ENCODE measurements at regions not wholly inside any gene's neighbourhood (a gene's known extent, or its start where the extent isn't known, plus 50 kb on each side); places are given as distances from the start of the nearest gene placed in this dataset. TPM values are rescaled to one million over a fixed set of nuclear protein-coding genes. Genes with fewer than 3 reads are reported as not detected.

- WGBS: 67% methylated on average over 1 of the region's 1 CpG
- no peaks in the 10 kb centered on the region for H3K4me1 ChIP-seq (replicated peaks)
- H3K27me3 ChIP-seq (replicated peaks; ENCODE audit: insufficient read depth): no peaks in the 10 kb centered on the region
- no peak for DNase-seq (ENCODE audit: low spot score)
- no peak overlapping the region for H3K27ac ChIP-seq
- no peaks in the 10 kb centered on the region for H3K36me3 ChIP-seq
- intact Hi-C loops (cut with DNase I): no loop called here
- no peaks in the 10 kb centered on the region for H3K9me3 ChIP-seq
- no peak overlapping the region for H3K4me3 ChIP-seq
- TF ChIP-seq POLR2AphosphoS5 (IDR thresholded peaks at IDR 0.05) (no peak), POLR2A (IDR thresholded peaks at IDR 0.05) (no peak)
- TF ChIP-seq, protein P1, sequence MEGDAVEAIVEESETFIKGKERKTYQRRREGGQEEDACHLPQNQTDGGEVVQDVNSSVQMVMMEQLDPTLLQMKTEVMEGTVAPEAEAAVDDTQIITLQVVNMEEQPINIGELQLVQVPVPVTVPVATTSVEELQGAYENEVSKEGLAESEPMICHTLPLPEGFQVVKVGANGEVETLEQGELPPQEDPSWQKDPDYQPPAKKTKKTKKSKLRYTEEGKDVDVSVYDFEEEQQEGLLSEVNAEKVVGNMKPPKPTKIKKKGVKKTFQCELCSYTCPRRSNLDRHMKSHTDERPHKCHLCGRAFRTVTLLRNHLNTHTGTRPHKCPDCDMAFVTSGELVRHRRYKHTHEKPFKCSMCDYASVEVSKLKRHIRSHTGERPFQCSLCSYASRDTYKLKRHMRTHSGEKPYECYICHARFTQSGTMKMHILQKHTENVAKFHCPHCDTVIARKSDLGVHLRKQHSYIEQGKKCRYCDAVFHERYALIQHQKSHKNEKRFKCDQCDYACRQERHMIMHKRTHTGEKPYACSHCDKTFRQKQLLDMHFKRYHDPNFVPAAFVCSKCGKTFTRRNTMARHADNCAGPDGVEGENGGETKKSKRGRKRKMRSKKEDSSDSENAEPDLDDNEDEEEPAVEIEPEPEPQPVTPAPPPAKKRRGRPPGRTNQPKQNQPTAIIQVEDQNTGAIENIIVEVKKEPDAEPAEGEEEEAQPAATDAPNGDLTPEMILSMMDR (IDR thresholded peaks at IDR 0.05): no peak
Observed at GRCh38 chr9:93731963-93732362, 155.6 kb downstream of the PHF2 start.

DNA sequence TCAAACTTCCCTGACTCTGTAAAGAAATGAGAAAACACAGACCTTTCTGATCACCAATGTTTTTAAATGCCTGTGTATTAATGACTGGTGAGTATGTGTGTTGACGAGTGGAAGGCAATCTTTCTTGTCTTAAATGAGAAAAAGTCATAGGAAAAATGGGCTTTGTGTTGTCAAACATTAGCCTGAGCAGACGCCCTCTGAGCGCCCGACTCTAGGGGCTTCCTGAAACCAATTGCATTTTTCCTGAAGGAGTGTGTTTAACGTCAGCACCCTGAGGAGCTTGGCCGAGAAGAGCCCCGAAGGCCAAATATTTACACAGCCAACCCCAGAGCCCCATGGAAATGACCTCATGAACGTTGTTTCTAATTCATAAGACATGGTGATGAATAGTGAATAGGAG lies 154.3 kb downstream of the PHF2 start:
- Histone ChIP-seq H3K27ac (no peak overlapping the region), H3K4me3 (no peak overlapping the region), H3K9me3 (no peaks in the 10 kb centered on the region), H3K27me3 (replicated peaks; ENCODE audit: insufficient read depth) (no peaks in the 10 kb centered on the region), H3K4me1 (replicated peaks) (no peaks in the 10 kb centered on the region), H3K36me3 (no peaks in the 10 kb centered on the region)
- TF ChIP-seq POLR2A (IDR thresholded peaks at IDR 0.05): no peak
- TF ChIP-seq, protein P1 (IDR thresholded peaks at IDR 0.05): no peak
- no peak for TF ChIP-seq POLR2AphosphoS5 (IDR thresholded peaks at IDR 0.05)
- 27% methylated on average over 8 of the region's 8 CpGs for WGBS
- intact Hi-C loops (cut with DNase I): no loop called here
- DNase-seq (ENCODE audit: low spot score): no peak

GRCh38 chr9:93730217-93730616 lies 153.8 kb downstream of the PHF2 start:
- Histone ChIP-seq H3K4me1 (replicated peaks) (no peaks in the 10 kb centered on the region), H3K4me3 (no peak overlapping the region), H3K27me3 (replicated peaks; ENCODE audit: insufficient read depth) (no peaks in the 10 kb centered on the region), H3K9me3 (no peaks in the 10 kb centered on the region), H3K36me3 (no peaks in the 10 kb centered on the region), H3K27ac (no peak overlapping the region)
- intact Hi-C loops (cut with DNase I): no loop called here
- 31% methylated on average over 11 of the region's 11 CpGs for WGBS
- TF ChIP-seq POLR2A (IDR thresholded peaks at IDR 0.05) (no peak), POLR2AphosphoS5 (IDR thresholded peaks at IDR 0.05) (no peak)
- TF ChIP-seq, protein P1 (IDR thresholded peaks at IDR 0.05): no peak
- DNase-seq (ENCODE audit: low spot score): no peak

Small RNA genes in the stretch of these regions (microRNA-seq; reads per million reads assigned to microRNA genes)
- gene MIR4291: not detected

Small RNA genes in the stretch of these regions (small RNA-seq; reads per million reads assigned to genes)
- gene MIR4291: 0 reads per million in 2 donors
